ENCODE measurements at regions not wholly inside any gene's neighbourhood (a gene's known extent, or its start where the extent isn't known, plus 50 kb on each side); places are given as distances from the start of the nearest gene placed in this dataset.

DNA sequence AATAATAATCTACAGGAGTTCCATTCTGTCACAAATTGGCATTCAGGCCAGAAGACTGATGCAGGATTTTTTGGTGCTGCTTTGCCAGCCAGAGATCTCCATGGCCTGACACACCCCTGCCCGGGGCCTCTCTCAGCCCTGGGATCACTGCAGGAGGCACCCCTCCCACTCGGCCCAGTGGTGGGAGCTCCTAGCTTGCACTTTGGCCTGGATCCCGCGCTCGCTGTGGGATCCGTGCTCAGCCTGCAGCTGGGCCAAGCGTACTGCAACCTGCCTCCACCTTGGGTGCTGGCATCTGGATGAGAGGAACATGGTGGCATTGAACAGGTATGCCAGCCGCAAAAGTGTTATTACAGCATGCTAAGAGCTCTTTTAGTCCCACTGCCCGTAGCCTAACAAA is 656.7 kb upstream of the CCDC54 start:
- no peak for DNase-seq

DNA sequence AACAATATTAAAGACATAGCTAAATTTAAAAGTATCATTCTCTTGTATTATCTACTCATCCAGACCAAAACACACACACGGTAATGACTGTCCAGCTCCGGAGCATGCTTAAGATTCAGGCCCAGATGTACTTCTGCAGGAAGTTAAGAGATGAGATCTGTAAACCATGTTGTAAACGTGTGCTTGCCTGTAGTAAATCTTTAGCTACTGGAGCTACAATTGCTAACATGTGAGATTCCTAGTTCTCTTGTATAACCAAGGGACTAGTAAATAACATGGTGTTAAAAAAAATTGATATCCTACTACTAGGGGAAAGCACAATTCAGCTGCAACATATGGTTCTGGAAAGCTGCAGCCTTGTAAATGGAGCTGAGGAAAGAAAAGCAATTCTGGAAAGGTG is 651.7 kb upstream of the CCDC54 start:
- DNase-seq: no peak

DNA sequence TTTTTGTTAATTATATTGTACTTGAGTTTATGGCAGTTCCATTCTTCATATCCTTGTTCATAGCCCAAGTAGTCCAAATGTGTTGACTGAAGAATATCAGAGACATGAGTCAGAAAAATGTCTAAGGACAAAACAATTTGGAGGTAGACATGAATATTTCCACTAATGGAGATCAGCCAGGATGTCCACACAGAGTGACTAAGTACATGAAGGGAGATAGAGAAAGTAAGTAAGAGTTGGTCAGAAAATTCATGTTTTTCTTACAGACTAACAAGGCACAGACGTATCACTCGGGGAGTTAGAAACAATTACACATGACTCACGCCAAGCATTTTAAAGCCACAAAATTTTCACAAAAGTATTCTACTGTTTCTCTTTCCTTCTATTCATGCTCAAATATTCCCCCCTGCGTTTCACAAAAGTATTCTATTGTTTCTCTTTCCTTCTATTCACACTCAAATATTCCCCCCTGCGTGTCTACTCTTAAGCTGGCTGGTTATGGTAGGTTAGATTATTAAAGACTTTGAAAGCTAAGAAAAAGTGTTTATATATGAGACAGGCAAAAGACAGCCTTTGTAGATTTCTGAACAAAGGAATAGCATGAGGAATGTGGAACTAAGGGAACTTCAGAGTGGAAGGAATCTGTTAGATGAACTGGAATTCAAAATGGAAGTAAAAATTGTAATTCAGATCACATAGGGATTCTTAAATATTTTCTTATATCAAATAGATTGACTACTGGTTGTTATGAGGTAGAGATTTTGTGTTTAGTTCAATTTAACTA is 648.7 kb upstream of the CCDC54 start:
- DNase-seq: no peak

GRCh38 chr3:106729481-106729880 is 647.8 kb upstream of the CCDC54 start:
- DNase-seq: no peak

DNA sequence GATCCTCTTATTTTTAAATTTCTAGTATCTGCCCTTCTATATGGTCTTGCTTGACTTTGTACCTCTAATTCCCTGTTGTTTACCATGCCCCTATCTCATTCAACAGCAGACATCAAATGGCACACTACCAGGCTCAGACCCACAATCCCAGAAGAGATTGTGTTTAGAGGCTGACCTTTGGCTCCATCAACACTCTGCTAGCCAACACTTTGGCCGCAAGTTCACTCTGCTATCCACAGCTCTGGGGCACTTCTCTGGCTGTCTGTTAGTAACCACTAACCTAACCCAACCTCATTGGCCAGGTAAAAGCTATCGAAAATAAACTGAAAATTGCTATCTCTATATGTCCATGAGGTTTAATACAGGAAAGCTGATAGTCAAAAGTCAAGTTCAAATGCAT is 646.0 kb upstream of the CCDC54 start:
- DNase-seq: no peak

- no peak for DNase-seq
Measured at GRCh38 chr3:106734712-106735111, 642.5 kb upstream of the CCDC54 start.

- DNase-seq: no peak
Measured at GRCh38 chr3:106737265-106737664, 640.0 kb upstream of the CCDC54 start.

GRCh38 chr3:106740116-106740515 is 637.1 kb upstream of the CCDC54 start:
- no peak for DNase-seq

- no peak for DNase-seq
Measured at GRCh38 chr3:106745344-106746168, 631.7 kb upstream of the CCDC54 start.

- DNase-seq: no peak
Measured at GRCh38 chr3:106746286-106746685, 631.0 kb upstream of the CCDC54 start.

GRCh38 chr3:106748472-106749262 is 628.6 kb upstream of the CCDC54 start:
- DNase-seq: no peak

- DNase-seq: no peak
Measured at GRCh38 chr3:106750092-106750491, 627.1 kb upstream of the CCDC54 start.

DNA sequence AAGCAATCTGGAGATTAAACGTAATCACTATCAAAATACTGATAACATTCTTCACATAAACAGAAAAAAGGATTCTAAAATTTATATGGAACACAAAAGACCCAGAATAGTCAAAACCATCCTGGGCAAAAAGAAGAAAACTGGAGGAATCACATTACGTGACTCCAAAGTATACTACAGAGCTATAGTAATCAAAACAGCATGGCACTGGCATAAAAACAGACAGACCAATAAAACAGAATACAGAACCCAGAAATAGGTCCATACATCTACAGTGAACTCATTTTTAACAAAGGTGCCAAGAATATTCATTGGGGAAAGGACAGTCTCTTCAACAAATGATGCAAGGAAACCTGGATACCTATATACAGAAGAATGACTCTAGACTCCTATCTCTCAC is 621.9 kb upstream of the CCDC54 start:
- no peak for DNase-seq

- no peak for DNase-seq
Measured at GRCh38 chr3:106756901-106757300, 620.3 kb upstream of the CCDC54 start.

- DNase-seq: no peak
Measured at GRCh38 chr3:106758459-106758858, 618.8 kb upstream of the CCDC54 start.

GRCh38 chr3:106759731-106760130 is 617.5 kb upstream of the CCDC54 start:
- no peak for DNase-seq

GRCh38 chr3:106765342-106765741 is 611.9 kb upstream of the CCDC54 start:
- no peak for DNase-seq

DNA sequence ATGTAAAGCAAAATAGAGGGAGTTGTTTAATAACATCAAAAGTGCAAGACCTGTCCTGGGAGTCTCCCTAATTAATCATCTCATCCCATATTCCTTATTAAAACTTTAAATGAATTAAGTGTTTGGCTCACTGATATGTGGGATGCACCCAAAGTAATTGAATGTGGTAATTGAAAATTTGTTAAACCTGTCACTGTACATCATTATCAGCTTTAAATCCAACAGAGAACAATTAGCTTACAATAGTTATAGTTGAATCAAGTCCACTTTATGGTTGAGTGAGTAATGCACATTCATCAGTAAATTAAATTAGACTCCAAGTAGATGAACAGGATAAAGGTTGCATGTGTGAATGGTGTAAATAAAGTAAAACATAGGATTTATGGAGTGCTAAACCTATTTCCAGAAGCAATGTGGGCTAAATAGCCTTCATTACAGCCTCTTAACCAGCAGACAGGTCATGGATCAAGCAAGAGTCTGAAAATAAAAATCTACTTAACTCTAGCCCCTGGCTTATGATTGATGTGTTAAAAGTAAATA is 608.2 kb upstream of the CCDC54 start:
- no peak for DNase-seq

- DNase-seq: no peak
Measured at GRCh38 chr3:106773795-106774194, 603.4 kb upstream of the CCDC54 start.

DNA sequence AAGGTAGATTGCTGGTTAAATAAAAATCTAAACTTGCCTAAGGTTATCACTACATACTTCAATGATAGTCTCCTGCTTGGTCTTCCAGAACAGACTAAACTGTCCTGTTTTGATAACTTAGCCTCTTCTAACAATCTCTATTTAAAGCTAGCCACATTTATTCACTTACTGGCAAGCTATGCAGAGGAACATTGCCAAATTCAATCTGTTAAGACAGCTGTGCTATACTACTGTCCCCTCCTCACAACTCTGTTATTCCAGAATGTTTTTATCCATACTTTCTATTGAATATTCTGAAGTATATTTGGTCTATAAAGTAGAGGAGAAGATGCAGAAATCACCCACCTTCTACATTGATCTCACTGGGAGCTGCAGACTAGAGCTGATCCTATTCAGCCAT is 594.0 kb upstream of the CCDC54 start:
- no peak for DNase-seq

DNA sequence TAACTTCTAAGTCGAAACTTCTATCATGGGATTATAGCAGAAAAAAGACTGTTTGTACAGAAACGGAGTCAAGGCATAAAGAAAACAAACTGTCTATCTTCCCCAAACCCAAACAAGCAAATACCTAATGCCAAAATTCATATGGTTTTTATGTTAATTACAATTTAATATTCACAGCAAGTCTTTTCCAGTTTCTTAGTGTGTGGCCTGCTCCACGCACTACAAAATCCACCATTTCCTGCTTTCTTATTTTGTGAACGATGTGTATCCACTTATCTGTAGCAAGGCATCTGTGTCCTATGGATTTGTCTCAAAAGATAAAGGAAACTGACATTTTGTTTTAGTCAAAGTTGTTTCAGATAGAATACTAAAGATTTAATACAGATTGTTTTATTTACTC is 588.0 kb upstream of the CCDC54 start:
- no peak for DNase-seq

DNA sequence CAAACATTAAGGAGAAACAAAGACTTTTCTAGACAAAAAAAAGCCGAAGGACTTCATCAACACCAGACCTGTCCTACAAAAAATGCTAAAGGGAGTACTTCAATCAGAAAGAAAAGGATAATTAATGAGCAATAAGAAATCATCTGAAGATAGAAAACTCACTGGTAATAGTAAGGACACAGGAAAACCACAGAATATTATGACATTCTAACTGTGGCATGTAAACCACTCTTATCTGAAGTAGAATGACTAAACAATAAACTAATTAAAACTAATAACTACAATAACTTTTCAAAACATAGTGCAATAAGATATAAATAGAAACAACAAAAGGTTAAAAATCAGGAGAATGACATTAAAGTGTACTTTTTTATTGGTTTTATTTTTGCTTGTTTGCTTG is 584.5 kb upstream of the CCDC54 start:
- no peak for DNase-seq

GRCh38 chr3:106794442-106794841 is 582.8 kb upstream of the CCDC54 start:
- DNase-seq: no peak
